Activated CD8-positive, alpha-beta memory T cell treated with anti-CD3 and anti-CD28 coated beads for 24 hours (primary cell): ENCODE measurements at regions not wholly inside any gene's neighbourhood (a gene's known extent, or its start where the extent isn't known, plus 50 kb on each side); places are given as distances from the start of the nearest gene placed in this dataset.

Experiments
- DNase-seq: peaks from one replicate; pipeline ENCODE4 v3.0.0-alpha.2; 2020

- no peak for DNase-seq
Observed at GRCh38 chr11:134463716-134464115, 51.7 kb upstream of the B3GAT1 start.
